ENCODE measurements at regions not wholly inside any gene's neighbourhood (a gene's known extent, or its start where the extent isn't known, plus 50 kb on each side); places are given as distances from the start of the nearest gene placed in this dataset.

- TF ChIP-seq REST (IDR thresholded peaks at IDR 0.05; ENCODE audit: low read depth) (no peak), FOXM1 (IDR thresholded peaks at IDR 0.05; ENCODE audit: borderline replicate concordance, low read depth) (no peak), NFIC (IDR thresholded peaks at IDR 0.05) (no peak), CEBPB (IDR thresholded peaks at IDR 0.05) (no peak), TEAD4 (IDR thresholded peaks at IDR 0.05) (no peak), EGR1 (IDR thresholded peaks at IDR 0.05) (no peak), CREB1 (IDR thresholded peaks at IDR 0.05; ENCODE audit: low read depth) (no peak), MAX (IDR thresholded peaks at IDR 0.05) (no peak), YY1 (IDR thresholded peaks at IDR 0.05; ENCODE audit: low read depth) (no peak), TCF12 (IDR thresholded peaks at IDR 0.05; ENCODE audit: low read depth) (no peak), TAF1 (IDR thresholded peaks at IDR 0.05; ENCODE audit: low read depth) (no peak), RAD21 (IDR thresholded peaks at IDR 0.05; ENCODE audit: low read depth) (no peak), ZBTB7A (IDR thresholded peaks at IDR 0.05; ENCODE audit: low read depth) (no peak), EP300 (IDR thresholded peaks at IDR 0.05; ENCODE audit: borderline replicate concordance) (no peak), USF1 (IDR thresholded peaks at IDR 0.05) (no peak)
Observed at GRCh38 chr7:153859239-153859638, 193.0 kb upstream of the DPP6 start.

- TF ChIP-seq MAX (IDR thresholded peaks at IDR 0.05) = no peak
- no peak for TF ChIP-seq FOXM1 (IDR thresholded peaks at IDR 0.05; ENCODE audit: borderline replicate concordance, low read depth)
- TF ChIP-seq YY1 (IDR thresholded peaks at IDR 0.05; ENCODE audit: low read depth) = no peak
- no peak for TF ChIP-seq TAF1 (IDR thresholded peaks at IDR 0.05; ENCODE audit: low read depth)
- TF ChIP-seq RAD21 (IDR thresholded peaks at IDR 0.05; ENCODE audit: low read depth) = no peak
- no peak for TF ChIP-seq NFIC (IDR thresholded peaks at IDR 0.05)
Observed at GRCh38 chr7:153886506-153887441, 165.4 kb upstream of the DPP6 start.

GRCh38 chr7:153887749-153888569 is 164.2 kb upstream of the DPP6 start:
- TF ChIP-seq TCF12 (IDR thresholded peaks at IDR 0.05; ENCODE audit: low read depth) = no peak
- no peak for TF ChIP-seq CREB1 (IDR thresholded peaks at IDR 0.05; ENCODE audit: low read depth)
- no peak for TF ChIP-seq EP300 (IDR thresholded peaks at IDR 0.05; ENCODE audit: borderline replicate concordance)

GRCh38 chr7:153891990-153892389 is 160.2 kb upstream of the DPP6 start:
- no peak for TF ChIP-seq USF1 (IDR thresholded peaks at IDR 0.05)
- no peak for TF ChIP-seq EGR1 (IDR thresholded peaks at IDR 0.05)
- TF ChIP-seq CREB1 (IDR thresholded peaks at IDR 0.05; ENCODE audit: low read depth) = no peak
- TF ChIP-seq FOXM1 (IDR thresholded peaks at IDR 0.05; ENCODE audit: borderline replicate concordance, low read depth) = no peak
- no peak for TF ChIP-seq EP300 (IDR thresholded peaks at IDR 0.05; ENCODE audit: borderline replicate concordance)
- no peak for TF ChIP-seq YY1 (IDR thresholded peaks at IDR 0.05; ENCODE audit: low read depth)
- no peak for TF ChIP-seq RAD21 (IDR thresholded peaks at IDR 0.05; ENCODE audit: low read depth)
- no peak for TF ChIP-seq REST (IDR thresholded peaks at IDR 0.05; ENCODE audit: low read depth)
- no peak for TF ChIP-seq TEAD4 (IDR thresholded peaks at IDR 0.05)
- TF ChIP-seq CEBPB (IDR thresholded peaks at IDR 0.05) = no peak
- TF ChIP-seq TCF12 (IDR thresholded peaks at IDR 0.05; ENCODE audit: low read depth) = no peak

GRCh38 chr7:153902862-153903261 is 149.3 kb upstream of the DPP6 start:
- TF ChIP-seq FOXM1 (IDR thresholded peaks at IDR 0.05; ENCODE audit: borderline replicate concordance, low read depth) = no peak
